ENCODE measurements at regions not wholly inside any gene's neighbourhood (a gene's known extent, or its start where the extent isn't known, plus 50 kb on each side); places are given as distances from the start of the nearest gene placed in this dataset.
A peak's percentile ranks its signal among the peaks of the same experiment; 100 is the strongest.
"Not testable (repeated sequence)": the region's sequence is repeated elsewhere in the genome, so short reads cannot be mapped to it uniquely, and the experiment has no call there.

- DNase-seq: no peak
Observed at GRCh38 chr1:37325509-37326437, 148.6 kb upstream of the ZC3H12A start.

DNA sequence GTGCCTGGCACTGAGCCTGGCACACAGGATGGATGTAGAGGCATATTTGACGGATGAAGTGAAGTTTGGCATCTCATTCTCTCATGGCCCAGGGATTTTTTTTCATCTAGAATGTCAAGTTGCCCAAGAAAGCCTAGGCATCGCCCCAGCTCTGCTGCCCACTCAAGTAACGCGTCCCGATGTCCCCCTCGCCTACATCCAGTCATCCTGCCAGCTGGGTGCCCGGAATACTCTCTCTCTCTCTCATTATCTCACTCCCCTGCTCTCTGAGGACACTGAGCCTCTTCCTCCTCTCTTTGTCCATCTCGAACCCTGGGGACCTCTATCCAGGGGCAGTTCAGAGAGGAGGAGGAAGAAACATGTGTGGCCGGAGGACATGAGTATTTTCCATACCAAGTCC, 142.3 kb upstream of the ZC3H12A start:
- DNase-seq: no peak

GRCh38 chr1:37338658-37339057, 135.7 kb upstream of the ZC3H12A start:
- peak; percentile 61 for DNase-seq

DNA sequence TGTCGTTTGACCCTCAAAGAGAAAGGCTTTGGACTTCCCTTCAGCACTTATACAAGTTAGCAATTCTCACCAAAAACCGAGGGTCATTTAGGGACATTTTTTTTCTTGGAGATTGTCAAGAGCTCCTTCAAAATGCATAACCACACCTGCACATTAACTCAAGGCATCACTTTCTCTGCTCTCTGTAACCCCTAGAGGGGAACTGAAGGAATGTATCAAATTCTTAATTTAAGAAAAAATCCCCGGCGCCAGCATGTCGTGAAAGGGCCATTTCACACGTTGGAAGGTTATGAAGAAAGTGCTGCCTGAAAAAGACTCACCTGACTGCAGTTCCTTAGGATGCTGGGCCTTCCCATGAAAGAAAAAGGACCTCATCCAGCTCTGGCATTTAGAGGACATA, 131.6 kb upstream of the ZC3H12A start:
- DNase-seq: no peak

DNA sequence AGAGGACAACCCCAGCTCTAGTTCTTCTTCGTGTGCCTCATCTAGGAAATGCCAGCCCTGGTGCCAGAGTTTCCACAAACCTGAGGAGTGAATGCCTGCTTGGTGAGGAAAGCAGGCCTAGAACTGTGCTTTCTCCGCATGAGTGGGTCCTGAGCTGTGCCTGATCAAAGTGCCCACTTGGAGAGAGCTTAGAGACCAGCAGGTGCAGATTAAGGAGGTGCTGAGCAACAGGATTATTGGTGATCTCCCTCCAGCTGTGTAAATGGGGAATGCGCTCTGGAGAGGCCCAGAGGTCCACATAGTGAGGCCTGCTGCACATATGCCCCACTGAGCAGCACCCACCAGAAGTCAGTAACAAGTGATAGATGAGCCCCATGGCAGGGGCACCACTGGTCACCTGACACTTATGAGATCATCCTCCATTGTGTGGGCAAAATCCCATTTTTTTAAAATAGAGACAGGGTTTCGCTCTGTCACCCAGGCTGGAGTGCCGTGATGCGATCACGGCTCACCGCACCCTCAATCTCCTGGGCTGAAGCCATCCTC, 127.2 kb upstream of the ZC3H12A start:
- DNase-seq: peak; percentile 68

GRCh38 chr1:37353871-37354270, 120.5 kb upstream of the ZC3H12A start:
- DNase-seq: no peak

- DNase-seq: no peak
Observed at GRCh38 chr1:37354876-37355650, 119.3 kb upstream of the ZC3H12A start.

GRCh38 chr1:37358992-37359391, 115.4 kb upstream of the ZC3H12A start:
- no peak for DNase-seq

GRCh38 chr1:37360011-37360410, 114.4 kb upstream of the ZC3H12A start:
- DNase-seq: peak; percentile 42

- no peak for DNase-seq
Observed at GRCh38 chr1:37362594-37363385, 111.6 kb upstream of the ZC3H12A start.

DNA sequence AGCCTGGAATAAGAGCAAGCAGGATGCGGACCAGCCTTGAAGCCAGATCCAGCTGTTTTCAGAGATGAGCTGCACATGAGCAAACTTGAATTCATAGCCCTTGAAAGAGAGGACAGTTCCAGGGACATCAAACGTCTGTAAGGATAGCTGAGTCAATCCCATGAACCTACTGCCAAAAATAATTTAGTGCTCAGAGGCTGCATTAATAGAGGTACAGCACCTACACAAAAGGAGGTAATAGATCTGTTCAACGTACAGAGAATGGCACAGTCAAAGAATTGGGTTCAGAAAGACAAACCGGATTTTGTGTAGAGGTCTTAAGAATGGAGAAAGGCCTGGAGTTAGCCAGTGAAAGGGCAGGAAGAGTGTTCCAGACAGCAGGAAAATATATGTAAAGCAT, 110.8 kb upstream of the ZC3H12A start:
- no peak for DNase-seq

GRCh38 chr1:37368665-37369315, 105.6 kb upstream of the ZC3H12A start:
- not testable (repeated sequence) for DNase-seq

DNA sequence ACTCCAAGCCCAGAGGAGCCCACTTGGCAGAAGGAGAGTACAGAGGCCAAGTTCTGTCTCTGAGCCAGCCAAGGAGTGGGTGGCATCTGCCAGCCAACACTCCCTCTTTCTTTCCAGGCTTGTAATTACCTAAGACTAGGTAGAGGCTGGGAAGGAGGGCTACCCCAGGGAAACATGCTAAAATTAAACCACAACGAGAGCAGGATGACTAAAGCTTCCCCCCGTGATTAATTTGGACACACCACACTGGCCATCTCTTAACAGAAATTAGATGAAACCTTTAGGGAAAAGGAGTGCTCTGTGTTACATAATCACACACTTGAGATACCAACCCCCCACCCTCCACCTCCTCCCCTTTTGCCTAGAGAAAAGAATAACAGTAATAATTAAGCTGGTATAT, 102.1 kb upstream of the ZC3H12A start:
- no peak for DNase-seq

DNA sequence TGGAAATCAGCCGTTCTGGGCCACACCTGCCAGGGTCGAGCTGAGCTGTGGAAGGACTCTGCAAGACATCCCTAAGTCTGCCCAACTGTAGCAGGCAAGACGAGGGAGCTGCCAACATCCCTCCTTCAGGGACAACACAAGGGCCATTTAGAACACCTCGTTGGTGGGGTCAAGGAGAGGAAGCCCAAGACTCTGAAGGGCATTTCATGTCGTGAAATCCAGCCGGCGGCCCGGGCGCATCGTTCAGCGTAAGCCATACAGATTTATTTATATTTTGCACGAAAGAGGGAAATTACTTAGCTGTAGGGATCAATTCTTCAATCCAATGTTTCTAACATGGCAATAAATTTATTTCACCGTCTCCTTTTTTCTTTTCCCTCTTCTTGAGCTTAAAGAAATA, 101.7 kb upstream of the ZC3H12A start:
- no peak for DNase-seq

- DNase-seq: no peak
Observed at GRCh38 chr1:37373413-37373812, 101.0 kb upstream of the ZC3H12A start.

GRCh38 chr1:37380546-37380945, 93.8 kb upstream of the ZC3H12A start:
- not testable (repeated sequence) for DNase-seq

DNA sequence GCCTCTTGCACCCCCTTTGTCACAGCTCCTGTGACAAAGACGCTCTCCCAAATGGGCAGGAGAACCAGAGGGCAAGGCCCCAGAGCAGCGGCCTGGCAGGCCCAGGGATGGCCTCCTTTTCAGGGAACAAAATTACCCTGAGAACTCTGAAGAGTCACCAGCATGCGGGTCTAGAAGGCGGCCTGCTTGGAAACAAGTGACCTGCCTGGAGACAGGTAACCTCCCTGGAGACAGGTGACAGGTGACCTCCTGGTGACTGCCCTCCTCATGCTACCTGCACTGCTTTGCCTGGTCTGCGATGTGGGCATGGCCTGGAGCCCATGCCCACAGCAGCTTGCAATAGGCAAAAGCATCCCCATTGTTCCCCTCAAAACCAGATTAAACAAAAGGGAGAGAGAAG, 86.5 kb upstream of the ZC3H12A start:
- no peak for DNase-seq

DNA sequence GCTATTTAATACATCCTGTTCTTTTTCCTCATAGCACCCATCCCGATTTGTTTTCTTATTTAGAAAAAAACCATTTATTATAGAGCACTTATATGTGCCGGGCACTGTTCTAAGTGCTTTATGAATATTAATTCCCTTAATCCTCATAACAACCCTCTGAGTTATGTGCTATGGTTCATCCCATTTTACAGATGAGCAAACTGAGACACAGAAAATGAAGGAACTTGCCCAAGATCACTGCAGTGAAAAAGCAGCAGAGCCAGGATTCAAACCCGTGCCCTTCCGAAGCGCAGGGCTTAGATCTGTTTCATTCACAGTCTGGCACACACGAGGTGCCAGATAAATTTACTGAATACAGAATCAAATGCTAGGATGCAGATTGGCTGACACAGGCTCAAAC, 85.1 kb upstream of the ZC3H12A start:
- no peak for DNase-seq

- peak; percentile 86 for DNase-seq
Observed at GRCh38 chr1:37391211-37392011, 83.0 kb upstream of the ZC3H12A start.

- DNase-seq: peak; percentile 51
Observed at GRCh38 chr1:37392051-37392450, 82.3 kb upstream of the ZC3H12A start.

Measured in NCI-H1092 treated with DMSO at 0.1 percent for 48 hours (cell line).